Thyroid gland (tissue), 4 donors: ENCODE measurements at regions not wholly inside any gene's neighbourhood (a gene's known extent, or its start where the extent isn't known, plus 50 kb on each side); places are given as distances from the start of the nearest gene placed in this dataset.

ENCODE experiments used
- POLR2A ChIP-seq, 2 donors: fragments of 450-650 bp; IDR thresholded peaks; one replicate each; pipeline ENCODE4 v1.6.1; 2017; ENCODE audit warnings: antibody characterized with exemption in 2 of 2, mild to moderate bottlenecking in 2 of 2, moderate library complexity in 1 of 2
- TF ChIP-seq, protein P1 (sequence below), 6 experiments: fragments of 200-600 bp in 3 of 6; fragments of 450-650 bp in 3 of 6; sonication (generic) in 3 of 6; IDR thresholded peaks; one replicate each; pipeline ENCODE4 v1.5.1; 2016 to 2019; ENCODE audit warnings: antibody characterized with exemption in 6 of 6, mild to moderate bottlenecking in 2 of 6, inconsistent platforms in 1 of 6, moderate library complexity in 1 of 6

DNA sequence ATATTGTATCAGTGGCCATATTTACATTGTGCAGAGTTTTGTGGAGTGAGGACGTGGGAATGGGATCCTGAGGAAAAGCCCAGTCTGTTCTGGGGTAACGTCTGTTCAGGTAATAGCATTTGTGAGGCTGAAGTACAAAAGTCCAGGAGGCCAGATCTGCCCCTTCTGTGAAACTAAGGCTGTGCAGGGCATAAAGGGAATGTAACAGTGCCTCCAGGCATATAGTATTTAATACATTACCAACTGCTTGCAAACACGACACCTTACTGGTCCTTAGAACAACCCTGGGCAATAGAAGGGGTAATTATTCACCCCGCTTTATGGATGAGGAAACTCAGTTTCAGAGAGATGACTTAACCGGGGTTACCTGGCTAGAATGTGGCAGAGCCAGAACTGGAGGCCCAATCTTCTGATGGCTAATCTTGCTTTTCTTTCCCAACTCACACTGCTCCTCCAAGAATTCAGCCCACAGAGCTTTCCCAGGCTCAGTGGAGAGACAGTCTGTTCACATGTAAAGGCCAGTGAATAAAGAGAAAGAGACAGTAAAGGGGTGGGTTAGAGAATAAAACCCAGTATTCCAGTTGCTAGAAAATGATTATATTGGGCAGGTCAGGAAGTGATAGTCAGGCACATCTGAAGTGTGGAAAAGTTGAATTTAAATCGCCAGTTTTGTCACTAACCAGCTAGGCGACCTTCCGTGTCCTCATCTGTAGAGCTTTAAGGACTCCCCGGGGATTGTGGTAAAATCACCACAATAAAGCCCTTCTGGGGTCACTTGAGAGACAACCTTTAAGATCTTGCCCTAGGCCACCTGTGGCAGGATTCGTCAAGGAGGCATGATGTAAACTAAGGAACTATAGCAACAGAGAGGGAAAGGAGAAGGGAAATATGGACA, 280.7 kb upstream of the CITED2 start:
- TF ChIP-seq, protein P1, sequence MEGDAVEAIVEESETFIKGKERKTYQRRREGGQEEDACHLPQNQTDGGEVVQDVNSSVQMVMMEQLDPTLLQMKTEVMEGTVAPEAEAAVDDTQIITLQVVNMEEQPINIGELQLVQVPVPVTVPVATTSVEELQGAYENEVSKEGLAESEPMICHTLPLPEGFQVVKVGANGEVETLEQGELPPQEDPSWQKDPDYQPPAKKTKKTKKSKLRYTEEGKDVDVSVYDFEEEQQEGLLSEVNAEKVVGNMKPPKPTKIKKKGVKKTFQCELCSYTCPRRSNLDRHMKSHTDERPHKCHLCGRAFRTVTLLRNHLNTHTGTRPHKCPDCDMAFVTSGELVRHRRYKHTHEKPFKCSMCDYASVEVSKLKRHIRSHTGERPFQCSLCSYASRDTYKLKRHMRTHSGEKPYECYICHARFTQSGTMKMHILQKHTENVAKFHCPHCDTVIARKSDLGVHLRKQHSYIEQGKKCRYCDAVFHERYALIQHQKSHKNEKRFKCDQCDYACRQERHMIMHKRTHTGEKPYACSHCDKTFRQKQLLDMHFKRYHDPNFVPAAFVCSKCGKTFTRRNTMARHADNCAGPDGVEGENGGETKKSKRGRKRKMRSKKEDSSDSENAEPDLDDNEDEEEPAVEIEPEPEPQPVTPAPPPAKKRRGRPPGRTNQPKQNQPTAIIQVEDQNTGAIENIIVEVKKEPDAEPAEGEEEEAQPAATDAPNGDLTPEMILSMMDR (IDR thresholded peaks at IDR 0.05), result no peak
- no peak for TF ChIP-seq POLR2A (IDR thresholded peaks at IDR 0.05)
